Stomach (tissue), 4 donors: ENCODE measurements at regions not wholly inside any gene's neighbourhood (a gene's known extent, or its start where the extent isn't known, plus 50 kb on each side); places are given as distances from the start of the nearest gene placed in this dataset.

Experiments
- EP300 ChIP-seq: sonication (generic); formaldehyde crosslinking; IDR thresholded peaks from one replicate; pipeline ENCODE4 v1.6.1; 2017; ENCODE audit warnings: antibody characterized with exemption
- POLR2A ChIP-seq, 4 donors: fragments of 450-650 bp; IDR thresholded peaks; one replicate each; pipeline ENCODE4 v1.6.1; 2016; ENCODE audit warnings: antibody characterized with exemption in 4 of 4, control low read depth in 2 of 4, mild to moderate bottlenecking in 1 of 4, moderate library complexity in 1 of 4
- POLR2AphosphoS5 ChIP-seq, 3 donors: sonication (generic); formaldehyde crosslinking; IDR thresholded peaks; one replicate each; pipeline ENCODE4 v1.6.1; 2016; ENCODE audit warnings: antibody characterized with exemption in 3 of 3
- TF ChIP-seq, protein P1 (sequence below), 7 experiments: fragments of 450-650 bp in 4 of 7; fragments of 200-600 bp in 3 of 7; sonication (generic) in 3 of 7; IDR thresholded peaks; one replicate each; pipeline ENCODE4 v1.5.1; 2016 to 2019; ENCODE audit warnings: antibody characterized with exemption in 7 of 7, control low read depth in 2 of 7, mild to moderate bottlenecking in 1 of 7

DNA sequence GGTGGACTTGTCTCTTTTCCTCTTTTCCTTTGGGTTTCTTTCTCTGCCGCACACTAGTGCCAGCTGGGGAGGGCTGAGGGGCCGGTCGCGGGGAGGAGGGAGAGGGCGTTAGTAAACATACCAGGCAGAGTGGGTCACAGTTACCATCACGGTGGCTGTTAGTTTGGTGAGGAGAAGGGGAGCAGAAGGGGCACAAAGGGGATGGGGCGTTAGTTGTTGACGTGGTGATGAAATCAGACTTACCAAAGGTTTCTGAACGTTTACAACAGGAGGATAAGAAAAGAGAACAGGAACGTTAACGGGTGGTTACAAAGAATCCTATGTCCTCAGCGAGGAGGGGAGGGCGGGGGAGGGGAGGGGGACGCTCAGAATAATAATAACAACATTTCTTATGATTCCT is 77.9 kb downstream of the PTPRS start:
- TF ChIP-seq POLR2A (IDR thresholded peaks at IDR 0.05) (no peak), POLR2AphosphoS5 (IDR thresholded peaks at IDR 0.05) (no peak), EP300 (no peak)
- TF ChIP-seq, protein P1, sequence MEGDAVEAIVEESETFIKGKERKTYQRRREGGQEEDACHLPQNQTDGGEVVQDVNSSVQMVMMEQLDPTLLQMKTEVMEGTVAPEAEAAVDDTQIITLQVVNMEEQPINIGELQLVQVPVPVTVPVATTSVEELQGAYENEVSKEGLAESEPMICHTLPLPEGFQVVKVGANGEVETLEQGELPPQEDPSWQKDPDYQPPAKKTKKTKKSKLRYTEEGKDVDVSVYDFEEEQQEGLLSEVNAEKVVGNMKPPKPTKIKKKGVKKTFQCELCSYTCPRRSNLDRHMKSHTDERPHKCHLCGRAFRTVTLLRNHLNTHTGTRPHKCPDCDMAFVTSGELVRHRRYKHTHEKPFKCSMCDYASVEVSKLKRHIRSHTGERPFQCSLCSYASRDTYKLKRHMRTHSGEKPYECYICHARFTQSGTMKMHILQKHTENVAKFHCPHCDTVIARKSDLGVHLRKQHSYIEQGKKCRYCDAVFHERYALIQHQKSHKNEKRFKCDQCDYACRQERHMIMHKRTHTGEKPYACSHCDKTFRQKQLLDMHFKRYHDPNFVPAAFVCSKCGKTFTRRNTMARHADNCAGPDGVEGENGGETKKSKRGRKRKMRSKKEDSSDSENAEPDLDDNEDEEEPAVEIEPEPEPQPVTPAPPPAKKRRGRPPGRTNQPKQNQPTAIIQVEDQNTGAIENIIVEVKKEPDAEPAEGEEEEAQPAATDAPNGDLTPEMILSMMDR (IDR thresholded peaks at IDR 0.05), result no peak
